ENCODE measurements at regions not wholly inside any gene's neighbourhood (a gene's known extent, or its start where the extent isn't known, plus 50 kb on each side); places are given as distances from the start of the nearest gene placed in this dataset.

- H3K4me1 ChIP-seq (ENCODE audit: control insufficient read depth in 1 of 2, insufficient read depth in 2 of 2, low read length in 2 of 2): no peaks in the 10 kb centered on the region
- H3K9ac ChIP-seq (ENCODE audit: low read depth in 1 of 2, low read length in 2 of 2): no peak overlapping the region
- H3K36me3 ChIP-seq (ENCODE audit: control insufficient read depth in 1 of 2, insufficient read depth in 2 of 2, low read length in 2 of 2): no peaks in the 10 kb centered on the region
- no peaks in the 10 kb centered on the region for H3K9me3 ChIP-seq (ENCODE audit: control insufficient read depth in 1 of 2, low read length in 2 of 2)
- no peak overlapping the region for H3K27ac ChIP-seq (ENCODE audit: low read depth, low read length)
- H3K27me3 ChIP-seq (ENCODE audit: control insufficient read depth in 1 of 2, insufficient read depth in 2 of 2, low read length in 2 of 2): no peaks in the 10 kb centered on the region
- no peak overlapping the region for H3K4me3 ChIP-seq (ENCODE audit: low read depth in 1 of 2, low read length in 2 of 2)
Measured at GRCh38 chr9:95822583-95823431, 52.7 kb upstream of the ERCC6L2 start.

DNA sequence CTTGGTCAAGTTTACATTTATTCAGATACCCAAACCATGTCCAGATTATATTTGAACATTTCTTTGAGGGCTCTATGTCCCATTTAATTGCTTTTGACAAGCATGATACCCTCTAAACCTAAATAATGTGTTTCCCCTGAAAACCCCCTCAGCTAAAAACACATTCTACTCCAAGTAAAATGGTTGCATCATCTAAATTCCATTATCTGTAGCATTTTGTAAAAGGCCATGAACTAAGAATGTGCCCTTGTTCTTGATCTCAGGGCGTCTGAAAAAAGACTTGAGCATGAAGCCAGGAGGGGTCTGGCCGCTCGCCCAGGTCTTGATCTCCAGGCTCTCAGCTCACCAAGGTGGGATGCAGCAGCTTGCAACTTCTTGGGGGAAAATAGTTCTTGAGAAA lies 53.5 kb upstream of the ERCC6L2 start:
- H3K4me3 ChIP-seq (ENCODE audit: low read depth in 1 of 2, low read length in 2 of 2): no peak overlapping the region
- no peaks in the 10 kb centered on the region for H3K9me3 ChIP-seq (ENCODE audit: control insufficient read depth in 1 of 2, low read length in 2 of 2)
- no peaks in the 10 kb centered on the region for H3K27me3 ChIP-seq (ENCODE audit: control insufficient read depth in 1 of 2, insufficient read depth in 2 of 2, low read length in 2 of 2)
- H3K36me3 ChIP-seq (ENCODE audit: control insufficient read depth in 1 of 2, insufficient read depth in 2 of 2, low read length in 2 of 2): no peaks in the 10 kb centered on the region
- H3K9ac ChIP-seq (ENCODE audit: low read depth in 1 of 2, low read length in 2 of 2): no peak overlapping the region
- H3K4me1 ChIP-seq (ENCODE audit: control insufficient read depth in 1 of 2, insufficient read depth in 2 of 2, low read length in 2 of 2): no peaks in the 10 kb centered on the region
- no peak overlapping the region for H3K27ac ChIP-seq (ENCODE audit: low read depth, low read length)

DNA sequence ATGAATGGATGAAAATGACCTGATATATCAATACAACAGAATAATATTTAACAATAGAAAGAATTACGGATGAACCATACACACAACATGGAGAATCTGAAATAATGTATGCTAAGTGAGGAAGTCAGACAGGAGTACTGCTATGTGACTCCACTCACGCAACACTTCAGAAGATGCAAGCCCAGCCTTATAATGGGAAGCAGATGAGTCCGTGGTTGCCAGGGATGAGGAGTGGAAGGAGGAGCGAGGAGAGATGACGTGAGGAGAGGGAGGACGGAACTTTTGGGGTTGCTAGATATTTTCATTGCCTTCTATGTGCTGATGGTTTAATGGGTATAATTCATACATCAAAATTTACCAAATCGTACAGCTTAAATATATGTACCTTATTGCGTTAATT lies 55.4 kb upstream of the ERCC6L2 start:
- Histone ChIP-seq H3K27me3 (ENCODE audit: control insufficient read depth in 1 of 2, insufficient read depth in 2 of 2, low read length in 2 of 2) (no peaks in the 10 kb centered on the region), H3K4me1 (ENCODE audit: control insufficient read depth in 1 of 2, insufficient read depth in 2 of 2, low read length in 2 of 2) (no peaks in the 10 kb centered on the region), H3K27ac (ENCODE audit: low read depth, low read length) (no peak overlapping the region), H3K4me3 (ENCODE audit: low read depth in 1 of 2, low read length in 2 of 2) (no peak overlapping the region), H3K9me3 (ENCODE audit: control insufficient read depth in 1 of 2, low read length in 2 of 2) (no peaks in the 10 kb centered on the region), H3K9ac (ENCODE audit: low read depth in 1 of 2, low read length in 2 of 2) (no peak overlapping the region), H3K36me3 (ENCODE audit: control insufficient read depth in 1 of 2, insufficient read depth in 2 of 2, low read length in 2 of 2) (no peaks in the 10 kb centered on the region)

DNA sequence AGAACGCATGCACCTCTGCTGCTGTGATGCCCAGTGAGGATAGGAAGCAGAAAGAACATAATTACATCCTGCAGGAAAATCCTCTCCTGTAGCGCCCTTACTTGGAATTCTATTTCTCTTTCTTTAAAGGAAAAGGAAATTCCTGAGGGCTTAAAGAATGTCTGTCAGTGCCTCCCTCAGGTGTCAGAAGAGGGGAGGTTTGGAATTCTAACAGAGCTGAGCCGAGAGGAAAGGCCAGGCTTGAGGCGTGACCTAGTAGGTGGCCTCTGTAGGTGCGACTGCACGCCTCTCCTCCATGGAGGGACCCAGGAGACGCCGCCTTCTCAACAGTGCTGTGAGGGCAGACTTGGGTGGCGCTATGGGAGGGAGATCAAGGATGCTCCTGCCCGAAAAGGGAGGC lies 55.9 kb upstream of the ERCC6L2 start:
- H3K27ac ChIP-seq (ENCODE audit: low read depth, low read length): no peak overlapping the region
- H3K9me3 ChIP-seq (ENCODE audit: control insufficient read depth in 1 of 2, low read length in 2 of 2): no peaks in the 10 kb centered on the region
- no peaks in the 10 kb centered on the region for H3K36me3 ChIP-seq (ENCODE audit: control insufficient read depth in 1 of 2, insufficient read depth in 2 of 2, low read length in 2 of 2)
- no peak overlapping the region for H3K4me3 ChIP-seq (ENCODE audit: low read depth in 1 of 2, low read length in 2 of 2)
- no peak overlapping the region for H3K9ac ChIP-seq (ENCODE audit: low read depth in 1 of 2, low read length in 2 of 2)
- no peaks in the 10 kb centered on the region for H3K4me1 ChIP-seq (ENCODE audit: control insufficient read depth in 1 of 2, insufficient read depth in 2 of 2, low read length in 2 of 2)
- no peaks in the 10 kb centered on the region for H3K27me3 ChIP-seq (ENCODE audit: control insufficient read depth in 1 of 2, insufficient read depth in 2 of 2, low read length in 2 of 2)

DNA sequence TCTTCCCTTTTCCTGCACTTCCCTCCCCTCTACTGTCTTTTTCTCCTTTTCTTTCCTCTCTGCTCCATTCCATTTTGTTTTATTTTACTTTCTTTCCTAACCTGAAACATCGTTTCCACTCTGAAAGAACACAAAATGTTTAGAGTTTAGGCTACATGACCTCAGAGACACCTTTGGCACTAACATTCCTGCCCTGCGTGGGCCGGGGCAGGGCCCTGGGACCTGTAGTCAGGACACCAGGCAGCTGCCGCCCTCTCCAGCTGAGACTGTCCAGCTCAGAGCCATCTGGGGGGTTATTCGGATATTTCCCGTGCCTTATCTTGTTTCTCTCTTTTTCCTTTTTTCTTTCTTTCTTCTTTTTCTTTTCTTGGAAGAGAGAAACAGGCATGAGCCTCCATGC lies 58.3 kb upstream of the ERCC6L2 start:
- Histone ChIP-seq H3K9ac (ENCODE audit: low read depth in 1 of 2, low read length in 2 of 2) (no peak overlapping the region), H3K4me1 (ENCODE audit: control insufficient read depth in 1 of 2, insufficient read depth in 2 of 2, low read length in 2 of 2) (no peaks in the 10 kb centered on the region), H3K27me3 (ENCODE audit: control insufficient read depth in 1 of 2, insufficient read depth in 2 of 2, low read length in 2 of 2) (no peaks in the 10 kb centered on the region), H3K27ac (ENCODE audit: low read depth, low read length) (no peak overlapping the region), H3K36me3 (ENCODE audit: control insufficient read depth in 1 of 2, insufficient read depth in 2 of 2, low read length in 2 of 2) (no peaks in the 10 kb centered on the region), H3K9me3 (ENCODE audit: control insufficient read depth in 1 of 2, low read length in 2 of 2) (no peaks in the 10 kb centered on the region), H3K4me3 (ENCODE audit: low read depth in 1 of 2, low read length in 2 of 2) (no peak overlapping the region)

DNA sequence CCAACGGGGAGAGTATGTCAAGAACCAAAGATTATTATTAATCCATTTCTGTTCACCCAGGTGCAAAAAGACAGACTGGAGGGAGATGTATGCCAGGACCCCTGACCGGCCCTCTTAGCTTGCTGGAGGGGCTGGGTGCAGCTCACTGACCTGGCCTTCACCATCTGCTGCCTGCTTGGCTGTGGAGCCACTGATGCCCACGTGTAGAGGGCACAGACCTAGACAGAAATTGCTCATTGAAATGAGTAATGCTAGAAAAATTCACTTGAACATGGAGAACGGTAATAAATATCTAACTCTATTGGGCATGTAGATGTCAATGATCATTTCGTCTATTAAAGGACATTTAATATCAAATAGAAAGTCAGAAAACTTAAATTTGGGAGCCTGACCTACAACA lies 58.8 kb upstream of the ERCC6L2 start:
- no peaks in the 10 kb centered on the region for H3K9me3 ChIP-seq (ENCODE audit: control insufficient read depth in 1 of 2, low read length in 2 of 2)
- H3K4me1 ChIP-seq (ENCODE audit: control insufficient read depth in 1 of 2, insufficient read depth in 2 of 2, low read length in 2 of 2): no peaks in the 10 kb centered on the region
- H3K36me3 ChIP-seq (ENCODE audit: control insufficient read depth in 1 of 2, insufficient read depth in 2 of 2, low read length in 2 of 2): no peaks in the 10 kb centered on the region
- H3K9ac ChIP-seq (ENCODE audit: low read depth in 1 of 2, low read length in 2 of 2): no peak overlapping the region
- no peak overlapping the region for H3K27ac ChIP-seq (ENCODE audit: low read depth, low read length)
- H3K27me3 ChIP-seq (ENCODE audit: control insufficient read depth in 1 of 2, insufficient read depth in 2 of 2, low read length in 2 of 2): no peaks in the 10 kb centered on the region
- H3K4me3 ChIP-seq (ENCODE audit: low read depth in 1 of 2, low read length in 2 of 2): no peak overlapping the region

- H3K9ac ChIP-seq (ENCODE audit: low read depth in 1 of 2, low read length in 2 of 2): no peak overlapping the region
- no peaks in the 10 kb centered on the region for H3K27me3 ChIP-seq (ENCODE audit: control insufficient read depth in 1 of 2, insufficient read depth in 2 of 2, low read length in 2 of 2)
- H3K4me3 ChIP-seq (ENCODE audit: low read depth in 1 of 2, low read length in 2 of 2): no peak overlapping the region
- no peak overlapping the region for H3K27ac ChIP-seq (ENCODE audit: low read depth, low read length)
- H3K4me1 ChIP-seq (ENCODE audit: control insufficient read depth in 1 of 2, insufficient read depth in 2 of 2, low read length in 2 of 2): no peaks in the 10 kb centered on the region
- H3K36me3 ChIP-seq (ENCODE audit: control insufficient read depth in 1 of 2, insufficient read depth in 2 of 2, low read length in 2 of 2): no peaks in the 10 kb centered on the region
- no peaks in the 10 kb centered on the region for H3K9me3 ChIP-seq (ENCODE audit: control insufficient read depth in 1 of 2, low read length in 2 of 2)
Measured at GRCh38 chr9:95815961-95816360, 59.5 kb upstream of the ERCC6L2 start.

- H3K27ac ChIP-seq (ENCODE audit: low read depth, low read length): no peak overlapping the region
- no peaks in the 10 kb centered on the region for H3K4me1 ChIP-seq (ENCODE audit: control insufficient read depth in 1 of 2, insufficient read depth in 2 of 2, low read length in 2 of 2)
- H3K27me3 ChIP-seq (ENCODE audit: control insufficient read depth in 1 of 2, insufficient read depth in 2 of 2, low read length in 2 of 2): no peaks in the 10 kb centered on the region
- no peak overlapping the region for H3K4me3 ChIP-seq (ENCODE audit: low read depth in 1 of 2, low read length in 2 of 2)
- H3K9ac ChIP-seq (ENCODE audit: low read depth in 1 of 2, low read length in 2 of 2): no peak overlapping the region
- H3K9me3 ChIP-seq (ENCODE audit: control insufficient read depth in 1 of 2, low read length in 2 of 2): no peaks in the 10 kb centered on the region
- H3K36me3 ChIP-seq (ENCODE audit: control insufficient read depth in 1 of 2, insufficient read depth in 2 of 2, low read length in 2 of 2): no peaks in the 10 kb centered on the region
Measured at GRCh38 chr9:95815133-95815532, 60.4 kb upstream of the ERCC6L2 start.

DNA sequence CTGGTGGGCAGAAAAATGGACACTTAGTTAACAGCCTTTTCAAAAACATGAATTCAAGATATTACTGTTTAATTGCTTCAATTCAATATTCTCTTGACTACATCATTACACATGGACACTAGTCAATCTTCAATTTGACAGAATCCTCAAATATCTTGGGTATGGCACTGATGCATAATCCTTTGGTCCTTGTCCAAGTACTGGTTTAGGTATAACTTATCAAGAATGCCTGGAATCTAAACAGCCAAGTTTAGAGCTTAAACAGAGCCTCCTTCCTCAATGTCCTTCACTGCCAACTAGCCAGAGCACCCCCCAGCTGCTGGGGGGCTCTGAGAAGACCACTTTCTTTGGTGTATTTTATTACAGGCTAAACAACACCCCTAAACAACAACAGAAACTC lies 61.6 kb upstream of the ERCC6L2 start:
- no peak overlapping the region for H3K9ac ChIP-seq (ENCODE audit: low read depth in 1 of 2, low read length in 2 of 2)
- no peaks in the 10 kb centered on the region for H3K36me3 ChIP-seq (ENCODE audit: control insufficient read depth in 1 of 2, insufficient read depth in 2 of 2, low read length in 2 of 2)
- H3K27ac ChIP-seq (ENCODE audit: low read depth, low read length): no peak overlapping the region
- no peaks in the 10 kb centered on the region for H3K27me3 ChIP-seq (ENCODE audit: control insufficient read depth in 1 of 2, insufficient read depth in 2 of 2, low read length in 2 of 2)
- no peaks in the 10 kb centered on the region for H3K9me3 ChIP-seq (ENCODE audit: control insufficient read depth in 1 of 2, low read length in 2 of 2)
- no peaks in the 10 kb centered on the region for H3K4me1 ChIP-seq (ENCODE audit: control insufficient read depth in 1 of 2, insufficient read depth in 2 of 2, low read length in 2 of 2)
- H3K4me3 ChIP-seq (ENCODE audit: low read depth in 1 of 2, low read length in 2 of 2): no peak overlapping the region

GRCh38 chr9:95810814-95811213 lies 64.7 kb upstream of the ERCC6L2 start:
- no peaks in the 10 kb centered on the region for H3K9me3 ChIP-seq (ENCODE audit: control insufficient read depth in 1 of 2, low read length in 2 of 2)
- no peak overlapping the region for H3K27ac ChIP-seq (ENCODE audit: low read depth, low read length)
- H3K9ac ChIP-seq (ENCODE audit: low read depth in 1 of 2, low read length in 2 of 2): no peak overlapping the region
- peaks cover 0 to 3% of the 10 kb centered on the region in 2 donors for H3K4me1 ChIP-seq (ENCODE audit: control insufficient read depth in 1 of 2, insufficient read depth in 2 of 2, low read length in 2 of 2)
- H3K4me3 ChIP-seq (ENCODE audit: low read depth in 1 of 2, low read length in 2 of 2): no peak overlapping the region
- no peaks in the 10 kb centered on the region for H3K36me3 ChIP-seq (ENCODE audit: control insufficient read depth in 1 of 2, insufficient read depth in 2 of 2, low read length in 2 of 2)
- H3K27me3 ChIP-seq (ENCODE audit: control insufficient read depth in 1 of 2, insufficient read depth in 2 of 2, low read length in 2 of 2): no peaks in the 10 kb centered on the region
